DMS114 treated with DMSO at 0.1 percent for 48 hours (cell line): ENCODE measurements at regions not wholly inside any gene's neighbourhood (a gene's known extent, or its start where the extent isn't known, plus 50 kb on each side); places are given as distances from the start of the nearest gene placed in this dataset.
"Not testable (repeated sequence)": the region's sequence is repeated elsewhere in the genome, so short reads cannot be mapped to it uniquely, and the experiment has no call there.

Experiments
- DNase-seq: peaks from one replicate; lab custom pipeline; 2025; ENCODE audit not compliant: unreplicated experiment; lab: John Stamatoyannopoulos, UW

GRCh38 chr16:59385491-59385890 lies 651.4 kb upstream of the GOT2 start:
- DNase-seq, result no peak

- DNase-seq, result no peak
Measured at GRCh38 chr16:59373632-59374031, 639.5 kb upstream of the GOT2 start.

- no peak for DNase-seq
Measured at GRCh38 chr16:59370717-59371116, 636.6 kb upstream of the GOT2 start.

- DNase-seq, result no peak
Measured at GRCh38 chr16:59369523-59369922, 635.4 kb upstream of the GOT2 start.

- DNase-seq, result no peak
Measured at GRCh38 chr16:59368586-59368985, 634.5 kb upstream of the GOT2 start.

- DNase-seq, result no peak
Measured at GRCh38 chr16:59356709-59357108, 622.6 kb upstream of the GOT2 start.

GRCh38 chr16:59356144-59356543 lies 622.0 kb upstream of the GOT2 start:
- DNase-seq, result no peak

- DNase-seq, result no peak
Measured at GRCh38 chr16:59355704-59356103, 621.6 kb upstream of the GOT2 start.

- DNase-seq, result no peak
Measured at GRCh38 chr16:59351305-59351903, 617.3 kb upstream of the GOT2 start.

GRCh38 chr16:59350670-59351069 lies 616.6 kb upstream of the GOT2 start:
- no peak for DNase-seq

GRCh38 chr16:59342669-59343068 lies 608.6 kb upstream of the GOT2 start:
- no peak for DNase-seq

GRCh38 chr16:59341368-59341767 lies 607.3 kb upstream of the GOT2 start:
- DNase-seq, result no peak

- no peak for DNase-seq
Measured at GRCh38 chr16:59339871-59340270, 605.8 kb upstream of the GOT2 start.

GRCh38 chr16:59336136-59336695 lies 602.1 kb upstream of the GOT2 start:
- DNase-seq, result no peak

GRCh38 chr16:59331708-59332107 lies 597.6 kb upstream of the GOT2 start:
- DNase-seq, result not testable (repeated sequence)

GRCh38 chr16:59330019-59330670 lies 596.0 kb upstream of the GOT2 start:
- DNase-seq, result no peak

GRCh38 chr16:59328961-59329360 lies 594.8 kb upstream of the GOT2 start:
- no peak for DNase-seq

- DNase-seq, result no peak
Measured at GRCh38 chr16:59327894-59328293, 593.8 kb upstream of the GOT2 start.

GRCh38 chr16:59326955-59327354 lies 592.8 kb upstream of the GOT2 start:
- DNase-seq, result no peak

GRCh38 chr16:59324462-59324861 lies 590.3 kb upstream of the GOT2 start:
- DNase-seq, result no peak

GRCh38 chr16:59320657-59321056 lies 586.5 kb upstream of the GOT2 start:
- no peak for DNase-seq

GRCh38 chr16:59319871-59320270 lies 585.8 kb upstream of the GOT2 start:
- no peak for DNase-seq

GRCh38 chr16:59305850-59306249 lies 571.7 kb upstream of the GOT2 start:
- DNase-seq, result no peak
